Caco-2 (cell line): ENCODE measurements at regions not wholly inside any gene's neighbourhood (a gene's known extent, or its start where the extent isn't known, plus 50 kb on each side); places are given as distances from the start of the nearest gene placed in this dataset.

Source experiments
- BruUV-seq: library from RNA; stranded (reverse); fragments of 400-500 nt; replicated peaks from 2 replicates; lab custom pipeline; 2021; lab: Mats Ljungman, UMichigan
- CTCF ChIA-PET: fragments of 300-600 bp; sonication (Branson Sonifier 250); formaldehyde crosslinking; loops from one replicate; lab custom pipeline; 2022; ENCODE audit warnings: antibody characterized with exemption; lab: Charles Lee
- POLR2A ChIA-PET: fragments of 300-600 bp; sonication (Branson Sonifier 250); formaldehyde crosslinking; loops from one replicate; lab custom pipeline; 2022; ENCODE audit warnings: antibody characterized with exemption; lab: Charles Lee
- DNase-seq, 2 experiments: peaks; one replicate each; pipeline versions ENCODE4 v3.0.0 to v3.0.0-alpha.2; 2020 to 2022
- H3K27me3 ChIP-seq: replicated peaks from 2 replicates; pipeline ENCODE4 v1.6.0; 2011; ENCODE audit warnings: low read length; ENCODE audit not compliant: control insufficient read depth, insufficient read depth
- H3K36me3 ChIP-seq: 2 replicates; pipeline ENCODE4 v1.5.1; 2011; ENCODE audit warnings: low read length; ENCODE audit not compliant: control insufficient read depth, insufficient read depth
- H3K4me1 ChIP-seq: fragments of 250-450 bp; sonication (Bioruptor Pico); 2 replicates; pipeline ENCODE4 v1.5.1; 2020; ENCODE audit warnings: mild to moderate bottlenecking
- H3K4me3 ChIP-seq: 2 replicates; pipeline ENCODE4 v1.5.1; 2011; ENCODE audit warnings: low read depth, mild to moderate bottlenecking, control low read depth, low read length
- H3K9me3 ChIP-seq: fragments of 250-450 bp; sonication (Bioruptor Pico); 2 replicates; pipeline ENCODE4 v1.5.1; 2020; ENCODE audit warnings: mild to moderate bottlenecking, moderate library complexity
- H3K27ac Mint-ChIP-seq: one replicate; pipeline ENCODE4 v1.8.0; 2022; ENCODE audit warnings: mixed read lengths; ENCODE audit not compliant: unreplicated experiment
- H3K27me3 Mint-ChIP-seq: one replicate; pipeline ENCODE4 v1.8.0; 2022; ENCODE audit warnings: mixed read lengths; ENCODE audit not compliant: insufficient read depth, unreplicated experiment
- H3K36me3 Mint-ChIP-seq: one replicate; pipeline ENCODE4 v1.8.0; 2022; ENCODE audit warnings: mild to moderate bottlenecking, mixed read lengths; ENCODE audit not compliant: insufficient read depth, unreplicated experiment
- H3K4me1 Mint-ChIP-seq: one replicate; pipeline ENCODE4 v1.8.0; 2022; ENCODE audit warnings: low read depth, mixed read lengths; ENCODE audit not compliant: unreplicated experiment
- H3K4me3 Mint-ChIP-seq: one replicate; pipeline ENCODE4 v1.8.0; 2022; ENCODE audit warnings: mild to moderate bottlenecking, moderate library complexity, mixed read lengths; ENCODE audit not compliant: unreplicated experiment
- H3K9me3 Mint-ChIP-seq: one replicate; pipeline ENCODE4 v1.8.0; 2022; ENCODE audit warnings: mixed read lengths; ENCODE audit not compliant: unreplicated experiment
- CTCF ChIP-seq, 2 experiments: fragments of 200-600 bp in 1 of 2; IDR thresholded peaks; 1 replicate in 1 of 2; 2 replicates in 1 of 2; pipeline versions ENCODE4 v1.5.1 to v1.8.0; 2011 to 2022; ENCODE audit warnings: antibody characterized with exemption in 1 of 2, control low read depth in 1 of 2, inconsistent platforms in 1 of 2, low read depth in 1 of 2, low read length in 1 of 2, mild to moderate bottlenecking in 1 of 2, moderate library complexity in 1 of 2; ENCODE audit not compliant: insufficient read depth in 1 of 2, severe bottlenecking in 1 of 2, unreplicated experiment in 1 of 2
- intact Hi-C: fragments of 100-400 bp; cut with micrococcal nuclease; formaldehyde crosslinking; loops from one replicate; pipeline ENCODE4 v1.10.0; 2022; ENCODE audit not compliant: unreplicated experiment

GRCh38 chr1:99461499-99461898, 184.4 kb upstream of the PALMD start:
- no peaks in the 10 kb centered on the region for H3K9me3 Mint-ChIP-seq
- intact Hi-C loops: no loop called here
- H3K4me1 ChIP-seq: no peaks in the 10 kb centered on the region
- H3K4me1 Mint-ChIP-seq: no peaks in the 10 kb centered on the region
- TF ChIP-seq CTCF (IDR thresholded peaks at IDR 0.05; ENCODE audit: insufficient read depth in 1 of 2, low read depth in 1 of 2, low read length in 1 of 2, severe bottlenecking in 1 of 2, unreplicated experiment in 1 of 2): no peak
- no peaks in the 10 kb centered on the region for H3K9me3 ChIP-seq
- POLR2A ChIA-PET: no interaction called here
- H3K27me3 Mint-ChIP-seq: peaks cover 4% of the 10 kb centered on the region
- no peaks in the 10 kb centered on the region for H3K36me3 Mint-ChIP-seq
- no TSS peak for BruUV-seq
- H3K27ac Mint-ChIP-seq: no peak overlapping the region
- H3K4me3 Mint-ChIP-seq: no peak overlapping the region
- no peaks in the 10 kb centered on the region for H3K36me3 ChIP-seq
- H3K4me3 ChIP-seq: no peak overlapping the region
- no peaks in the 10 kb centered on the region for H3K27me3 ChIP-seq
- CTCF ChIA-PET: no interaction called here
- DNase-seq: no peak

GRCh38 chr1:99464738-99465137, 181.2 kb upstream of the PALMD start:
- POLR2A ChIA-PET: no interaction called here
- no TSS peak for BruUV-seq
- Mint-ChIP-seq H3K36me3 (no peaks in the 10 kb centered on the region), H3K27me3 (no peaks in the 10 kb centered on the region), H3K27ac (no peak overlapping the region), H3K4me1 (no peaks in the 10 kb centered on the region), H3K4me3 (no peak overlapping the region), H3K9me3 (no peaks in the 10 kb centered on the region)
- H3K4me1 ChIP-seq: no peaks in the 10 kb centered on the region
- CTCF ChIA-PET: no interaction called here
- H3K27me3 ChIP-seq: no peaks in the 10 kb centered on the region
- H3K36me3 ChIP-seq: no peaks in the 10 kb centered on the region
- intact Hi-C loops: no loop called here
- H3K4me3 ChIP-seq: no peak overlapping the region
- DNase-seq: no peak
- H3K9me3 ChIP-seq: no peaks in the 10 kb centered on the region
- no peak for TF ChIP-seq CTCF (IDR thresholded peaks at IDR 0.05; ENCODE audit: insufficient read depth in 1 of 2, low read depth in 1 of 2, low read length in 1 of 2, severe bottlenecking in 1 of 2, unreplicated experiment in 1 of 2)

GRCh38 chr1:99465176-99465900, 180.6 kb upstream of the PALMD start:
- H3K27me3 Mint-ChIP-seq: no peaks in the 10 kb centered on the region
- H3K27ac Mint-ChIP-seq: no peak overlapping the region
- POLR2A ChIA-PET: no interaction called here
- H3K36me3 ChIP-seq: no peaks in the 10 kb centered on the region
- H3K9me3 ChIP-seq: no peaks in the 10 kb centered on the region
- TF ChIP-seq CTCF (IDR thresholded peaks at IDR 0.05; ENCODE audit: insufficient read depth in 1 of 2, low read depth in 1 of 2, low read length in 1 of 2, severe bottlenecking in 1 of 2, unreplicated experiment in 1 of 2): no peak
- H3K4me3 ChIP-seq: no peak overlapping the region
- no peak overlapping the region for H3K4me3 Mint-ChIP-seq
- H3K4me1 Mint-ChIP-seq: no peaks in the 10 kb centered on the region
- H3K4me1 ChIP-seq: no peaks in the 10 kb centered on the region
- CTCF ChIA-PET: no interaction called here
- H3K27me3 ChIP-seq: no peaks in the 10 kb centered on the region
- BruUV-seq: no TSS peak
- H3K36me3 Mint-ChIP-seq: no peaks in the 10 kb centered on the region
- no peaks in the 10 kb centered on the region for H3K9me3 Mint-ChIP-seq
- no peak for DNase-seq
- intact Hi-C loops: no loop called here
